GM12878 (cell line): ENCODE measurements at regions not wholly inside any gene's neighbourhood (a gene's known extent, or its start where the extent isn't known, plus 50 kb on each side); places are given as distances from the start of the nearest gene placed in this dataset.

Experiments used
- CHD1 ChIP-seq: IDR thresholded peaks from 2 replicates; pipeline ENCODE4 v1.6.1; 2012; ENCODE audit warnings: low read depth, low read length, improper control_type of control experiment
- EP300 ChIP-seq, 2 experiments: fragments of 150-350 bp in 1 of 2; IDR thresholded peaks; 2 replicates each; pipeline ENCODE4 v1.6.1; 2011 to 2012; ENCODE audit warnings: low read depth in 2 of 2, low read length in 2 of 2, borderline replicate concordance in 1 of 2, improper control_type of control experiment in 1 of 2, inconsistent platforms in 1 of 2; ENCODE audit not compliant: control insufficient read depth in 1 of 2
- EZH2 ChIP-seq: IDR thresholded peaks from 2 replicates; pipeline ENCODE4 v1.6.1; 2012; ENCODE audit warnings: low read depth, mild to moderate bottlenecking, control low read depth, inconsistent platforms, low read length, borderline replicate concordance; ENCODE audit not compliant: control insufficient read depth
- GABPA ChIP-seq: IDR thresholded peaks from 2 replicates; pipeline ENCODE4 v1.6.1; 2014; ENCODE audit warnings: antibody characterized with exemption, low read depth, mild to moderate bottlenecking, inconsistent platforms
- MEF2A ChIP-seq: IDR thresholded peaks from 2 replicates; pipeline ENCODE4 v1.6.1; 2011; ENCODE audit warnings: low read depth, mild to moderate bottlenecking, low read length, moderate library complexity; ENCODE audit not compliant: insufficient read depth
- MYC ChIP-seq: IDR thresholded peaks from 2 replicates; pipeline ENCODE4 v1.6.1; 2011; ENCODE audit warnings: mild to moderate bottlenecking, low read length, moderate library complexity, inconsistent platforms; ENCODE audit not compliant: insufficient read depth, insufficient replicate concordance, insufficient read length, severe bottlenecking
- SIN3A ChIP-seq: IDR thresholded peaks from 2 replicates; pipeline ENCODE4 v1.6.1; 2012; ENCODE audit warnings: low read depth, low read length, improper control_type of control experiment
- ZNF24 ChIP-seq: fragments of 450-650 bp; IDR thresholded peaks from 2 replicates; pipeline ENCODE4 v1.6.1; 2017; ENCODE audit warnings: antibody characterized with exemption, mild to moderate bottlenecking
- ZNF384 ChIP-seq: IDR thresholded peaks from 2 replicates; pipeline ENCODE4 v1.6.1; 2012; ENCODE audit warnings: low read depth, mild to moderate bottlenecking, low read length, improper control_type of control experiment, borderline replicate concordance
- TF ChIP-seq, protein P1 (sequence below): IDR thresholded peaks from 2 replicates; pipeline ENCODE4 v1.6.1; 2011; ENCODE audit warnings: borderline replicate concordance, low read depth, mild to moderate bottlenecking, moderate library complexity, low read length; ENCODE audit not compliant: insufficient read depth, poor library complexity, severe bottlenecking
- TF ChIP-seq, protein P2 (sequence below), 3 experiments: IDR thresholded peaks in 2 of 3; conservative IDR thresholded peaks in 1 of 3; 2 replicates each; pipeline ENCODE4 v1.5.1; 2011; ENCODE audit warnings: low read depth in 3 of 3, low read length in 3 of 3, mild to moderate bottlenecking in 3 of 3, control low read depth in 2 of 3, moderate library complexity in 2 of 3, inconsistent platforms in 1 of 3, mixed read lengths in 1 of 3; ENCODE audit not compliant: control insufficient read depth in 2 of 3, insufficient read depth in 1 of 3; ENCODE audit errors: extremely low read depth in 1 of 3
- TF ChIP-seq, protein P3 (sequence below): fragments of 450-650 bp; IDR thresholded peaks from 2 replicates; pipeline ENCODE4 v1.6.1; 2017; ENCODE audit warnings: borderline replicate concordance

DNA sequence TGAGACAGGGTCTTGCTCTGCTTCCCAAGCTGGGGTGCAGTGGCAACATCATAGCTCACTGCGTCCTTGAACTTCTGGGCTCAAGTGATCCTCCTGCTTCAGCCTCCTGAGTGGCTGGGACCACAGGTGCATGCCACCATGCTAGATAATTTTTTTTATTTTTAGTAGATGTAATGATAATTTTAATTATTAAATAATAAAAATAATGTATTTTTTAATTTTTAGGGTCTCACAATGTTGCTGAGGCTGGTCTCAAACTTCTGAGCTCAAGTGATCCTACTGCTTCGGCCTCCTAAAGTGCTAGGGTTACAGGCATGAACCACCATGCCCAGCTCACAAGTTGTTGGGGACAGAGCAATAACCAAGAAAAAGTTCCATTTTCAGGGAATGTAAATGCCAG is 138.0 kb upstream of the RALGAPA2 start:
- TF ChIP-seq ZNF384 = no peak
- TF ChIP-seq, protein P1, sequence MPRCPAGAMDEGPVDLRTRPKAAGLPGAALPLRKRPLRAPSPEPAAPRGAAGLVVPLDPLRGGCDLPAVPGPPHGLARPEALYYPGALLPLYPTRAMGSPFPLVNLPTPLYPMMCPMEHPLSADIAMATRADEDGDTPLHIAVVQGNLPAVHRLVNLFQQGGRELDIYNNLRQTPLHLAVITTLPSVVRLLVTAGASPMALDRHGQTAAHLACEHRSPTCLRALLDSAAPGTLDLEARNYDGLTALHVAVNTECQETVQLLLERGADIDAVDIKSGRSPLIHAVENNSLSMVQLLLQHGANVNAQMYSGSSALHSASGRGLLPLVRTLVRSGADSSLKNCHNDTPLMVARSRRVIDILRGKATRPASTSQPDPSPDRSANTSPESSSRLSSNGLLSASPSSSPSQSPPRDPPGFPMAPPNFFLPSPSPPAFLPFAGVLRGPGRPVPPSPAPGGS = no peak
- no peak for TF ChIP-seq MYC
- TF ChIP-seq, protein P2, sequence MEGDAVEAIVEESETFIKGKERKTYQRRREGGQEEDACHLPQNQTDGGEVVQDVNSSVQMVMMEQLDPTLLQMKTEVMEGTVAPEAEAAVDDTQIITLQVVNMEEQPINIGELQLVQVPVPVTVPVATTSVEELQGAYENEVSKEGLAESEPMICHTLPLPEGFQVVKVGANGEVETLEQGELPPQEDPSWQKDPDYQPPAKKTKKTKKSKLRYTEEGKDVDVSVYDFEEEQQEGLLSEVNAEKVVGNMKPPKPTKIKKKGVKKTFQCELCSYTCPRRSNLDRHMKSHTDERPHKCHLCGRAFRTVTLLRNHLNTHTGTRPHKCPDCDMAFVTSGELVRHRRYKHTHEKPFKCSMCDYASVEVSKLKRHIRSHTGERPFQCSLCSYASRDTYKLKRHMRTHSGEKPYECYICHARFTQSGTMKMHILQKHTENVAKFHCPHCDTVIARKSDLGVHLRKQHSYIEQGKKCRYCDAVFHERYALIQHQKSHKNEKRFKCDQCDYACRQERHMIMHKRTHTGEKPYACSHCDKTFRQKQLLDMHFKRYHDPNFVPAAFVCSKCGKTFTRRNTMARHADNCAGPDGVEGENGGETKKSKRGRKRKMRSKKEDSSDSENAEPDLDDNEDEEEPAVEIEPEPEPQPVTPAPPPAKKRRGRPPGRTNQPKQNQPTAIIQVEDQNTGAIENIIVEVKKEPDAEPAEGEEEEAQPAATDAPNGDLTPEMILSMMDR (IDR thresholded peaks at IDR 0.05 in 2 of 3, conservative IDR thresholded peaks at IDR 0.05 in 1 of 3; ENCODE audit: control insufficient read depth in 2 of 3, extremely low read depth in 1 of 3, insufficient read depth in 1 of 3, low read depth in 3 of 3, low read length in 3 of 3) = no peak
- no peak for TF ChIP-seq ZNF24
- no peak for TF ChIP-seq GABPA
- TF ChIP-seq EZH2 = no peak
- TF ChIP-seq MEF2A = no peak
- no peak for TF ChIP-seq CHD1
- TF ChIP-seq, protein P3, sequence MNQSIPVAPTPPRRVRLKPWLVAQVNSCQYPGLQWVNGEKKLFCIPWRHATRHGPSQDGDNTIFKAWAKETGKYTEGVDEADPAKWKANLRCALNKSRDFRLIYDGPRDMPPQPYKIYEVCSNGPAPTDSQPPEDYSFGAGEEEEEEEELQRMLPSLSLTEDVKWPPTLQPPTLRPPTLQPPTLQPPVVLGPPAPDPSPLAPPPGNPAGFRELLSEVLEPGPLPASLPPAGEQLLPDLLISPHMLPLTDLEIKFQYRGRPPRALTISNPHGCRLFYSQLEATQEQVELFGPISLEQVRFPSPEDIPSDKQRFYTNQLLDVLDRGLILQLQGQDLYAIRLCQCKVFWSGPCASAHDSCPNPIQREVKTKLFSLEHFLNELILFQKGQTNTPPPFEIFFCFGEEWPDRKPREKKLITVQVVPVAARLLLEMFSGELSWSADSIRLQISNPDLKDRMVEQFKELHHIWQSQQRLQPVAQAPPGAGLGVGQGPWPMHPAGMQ = no peak
- no peak for TF ChIP-seq EP300 (IDR thresholded peaks at IDR 0.05; ENCODE audit: borderline replicate concordance in 1 of 2, control insufficient read depth in 1 of 2, low read depth in 2 of 2, low read length in 2 of 2)
- TF ChIP-seq SIN3A = no peak
